ENCODE measurements at regions not wholly inside any gene's neighbourhood (a gene's known extent, or its start where the extent isn't known, plus 50 kb on each side); places are given as distances from the start of the nearest gene placed in this dataset.

DNA sequence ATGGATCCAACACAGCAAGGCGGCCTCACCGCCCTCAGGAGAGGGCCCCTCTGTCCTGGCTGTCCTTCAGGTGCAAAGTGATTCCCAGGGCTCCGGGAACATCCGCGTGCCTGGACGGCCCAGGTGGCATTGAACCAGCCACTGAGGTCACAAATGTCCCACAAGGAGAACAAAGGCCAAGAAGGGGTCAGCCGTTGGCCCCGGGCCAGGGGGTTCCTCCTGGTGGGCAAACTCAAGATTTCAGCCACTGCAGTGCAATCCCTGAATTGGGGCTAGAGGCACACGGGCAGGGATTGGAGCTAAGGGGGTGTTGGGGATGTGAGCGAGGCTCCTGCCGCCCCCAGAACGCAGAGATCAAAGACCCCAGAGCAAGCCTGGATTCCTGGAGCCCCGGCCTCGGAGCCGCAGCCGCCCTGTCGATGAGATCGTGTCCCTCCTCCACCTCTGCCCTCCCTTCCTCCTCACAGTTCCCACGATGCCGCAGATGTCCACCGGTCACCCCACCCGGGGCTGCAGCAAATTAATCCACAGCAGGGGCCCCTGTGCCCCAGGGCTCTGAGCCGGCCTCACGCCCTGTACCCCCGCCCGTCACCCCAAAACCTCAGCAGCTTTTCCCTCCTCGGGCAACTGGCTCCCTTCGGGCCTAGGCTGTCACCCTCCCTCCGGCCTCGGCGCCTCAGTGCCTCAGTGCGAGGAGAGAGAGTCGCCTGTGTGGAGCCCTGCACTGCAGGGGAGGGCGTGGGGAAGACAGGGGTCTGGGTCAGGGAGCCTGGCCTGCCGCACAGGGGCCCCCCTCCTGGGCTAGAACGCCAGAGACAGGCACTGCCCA is 56.7 kb upstream of the GALNT9 start:
- H3K27ac Mint-ChIP-seq (ENCODE audit: unreplicated experiment) = no peak overlapping the region
- no peaks in the 10 kb centered on the region for H3K9me3 Mint-ChIP-seq (ENCODE audit: unreplicated experiment)
- H3K4me3 Mint-ChIP-seq (ENCODE audit: unreplicated experiment) = no peak overlapping the region
- TF ChIP-seq, protein P1, sequence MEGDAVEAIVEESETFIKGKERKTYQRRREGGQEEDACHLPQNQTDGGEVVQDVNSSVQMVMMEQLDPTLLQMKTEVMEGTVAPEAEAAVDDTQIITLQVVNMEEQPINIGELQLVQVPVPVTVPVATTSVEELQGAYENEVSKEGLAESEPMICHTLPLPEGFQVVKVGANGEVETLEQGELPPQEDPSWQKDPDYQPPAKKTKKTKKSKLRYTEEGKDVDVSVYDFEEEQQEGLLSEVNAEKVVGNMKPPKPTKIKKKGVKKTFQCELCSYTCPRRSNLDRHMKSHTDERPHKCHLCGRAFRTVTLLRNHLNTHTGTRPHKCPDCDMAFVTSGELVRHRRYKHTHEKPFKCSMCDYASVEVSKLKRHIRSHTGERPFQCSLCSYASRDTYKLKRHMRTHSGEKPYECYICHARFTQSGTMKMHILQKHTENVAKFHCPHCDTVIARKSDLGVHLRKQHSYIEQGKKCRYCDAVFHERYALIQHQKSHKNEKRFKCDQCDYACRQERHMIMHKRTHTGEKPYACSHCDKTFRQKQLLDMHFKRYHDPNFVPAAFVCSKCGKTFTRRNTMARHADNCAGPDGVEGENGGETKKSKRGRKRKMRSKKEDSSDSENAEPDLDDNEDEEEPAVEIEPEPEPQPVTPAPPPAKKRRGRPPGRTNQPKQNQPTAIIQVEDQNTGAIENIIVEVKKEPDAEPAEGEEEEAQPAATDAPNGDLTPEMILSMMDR (IDR thresholded peaks at IDR 0.05) = no peak
- H3K36me3 Mint-ChIP-seq (ENCODE audit: unreplicated experiment) = no peaks in the 10 kb centered on the region
- H3K4me1 Mint-ChIP-seq (ENCODE audit: unreplicated experiment) = no peaks in the 10 kb centered on the region
- DNase-seq (ENCODE audit: extremely low spot score, unreplicated experiment) = no peak
- peaks cover 18% of the 10 kb centered on the region for H3K27me3 Mint-ChIP-seq (ENCODE audit: unreplicated experiment)

- DNase-seq (ENCODE audit: extremely low spot score, unreplicated experiment) = no peak
- Mint-ChIP-seq H3K4me3 (ENCODE audit: unreplicated experiment) (no peak overlapping the region), H3K36me3 (ENCODE audit: unreplicated experiment) (no peaks in the 10 kb centered on the region), H3K4me1 (ENCODE audit: unreplicated experiment) (no peaks in the 10 kb centered on the region), H3K27me3 (ENCODE audit: unreplicated experiment) (peaks cover 19% of the 10 kb centered on the region), H3K9me3 (ENCODE audit: unreplicated experiment) (no peaks in the 10 kb centered on the region), H3K27ac (ENCODE audit: unreplicated experiment) (no peak overlapping the region)
- TF ChIP-seq, protein P1 (IDR thresholded peaks at IDR 0.05) = no peak
These were observed 55.8 kb upstream of the GALNT9 start for GRCh38 chr12:132384916-132385774.

DNA sequence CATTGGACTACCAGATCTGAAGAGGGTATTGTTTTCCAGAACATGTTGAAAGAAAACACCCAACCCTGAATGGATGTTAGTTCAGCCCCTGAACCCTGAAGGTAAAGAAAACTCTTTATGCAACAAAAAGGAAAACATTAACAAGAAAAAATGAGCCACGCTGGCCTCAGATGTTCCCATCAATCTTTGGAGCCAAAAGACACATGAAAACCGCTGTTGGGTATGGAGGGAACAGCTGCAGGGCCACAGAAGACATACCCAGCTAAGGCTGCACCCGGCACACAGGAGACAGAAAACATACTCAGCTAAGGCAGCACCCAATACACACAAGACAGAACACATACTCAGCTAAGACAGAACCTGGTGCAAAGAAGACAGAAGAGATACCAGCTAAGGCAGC is 51.3 kb upstream of the GALNT9 start:
- H3K27me3 Mint-ChIP-seq (ENCODE audit: unreplicated experiment) = peaks cover 24% of the 10 kb centered on the region
- DNase-seq (ENCODE audit: extremely low spot score, unreplicated experiment) = no peak
- no peaks in the 10 kb centered on the region for H3K9me3 Mint-ChIP-seq (ENCODE audit: unreplicated experiment)
- no peaks in the 10 kb centered on the region for H3K4me1 Mint-ChIP-seq (ENCODE audit: unreplicated experiment)
- H3K4me3 Mint-ChIP-seq (ENCODE audit: unreplicated experiment) = no peak overlapping the region
- TF ChIP-seq, protein P1 (IDR thresholded peaks at IDR 0.05) = no peak
- H3K27ac Mint-ChIP-seq (ENCODE audit: unreplicated experiment) = no peak overlapping the region
- no peaks in the 10 kb centered on the region for H3K36me3 Mint-ChIP-seq (ENCODE audit: unreplicated experiment)

DNA sequence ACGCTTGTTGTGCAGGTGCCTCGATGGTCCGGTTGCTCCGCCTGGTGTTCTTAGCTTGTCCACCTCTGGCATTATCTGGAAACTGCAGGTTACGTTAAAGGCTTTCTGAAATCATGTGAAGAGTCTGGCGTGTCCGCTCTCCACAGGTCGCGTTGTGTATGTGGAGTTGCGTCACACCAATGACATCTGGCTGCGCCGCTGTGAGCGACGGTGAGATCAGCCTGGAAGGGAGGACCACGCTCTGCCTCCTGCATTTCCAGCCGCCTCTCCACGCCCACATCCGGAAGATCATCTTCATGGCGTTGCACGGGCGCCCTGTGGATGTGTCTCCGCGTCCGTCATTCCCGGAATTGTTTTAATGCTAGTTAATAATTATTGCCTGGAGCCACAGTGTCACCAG is 50.6 kb upstream of the GALNT9 start:
- Mint-ChIP-seq H3K9me3 (ENCODE audit: unreplicated experiment) (no peaks in the 10 kb centered on the region), H3K27ac (ENCODE audit: unreplicated experiment) (no peak overlapping the region), H3K4me3 (ENCODE audit: unreplicated experiment) (no peak overlapping the region), H3K4me1 (ENCODE audit: unreplicated experiment) (no peaks in the 10 kb centered on the region), H3K27me3 (ENCODE audit: unreplicated experiment) (peaks cover 24% of the 10 kb centered on the region), H3K36me3 (ENCODE audit: unreplicated experiment) (no peaks in the 10 kb centered on the region)
- TF ChIP-seq, protein P1 (IDR thresholded peaks at IDR 0.05) = no peak
- no peak for DNase-seq (ENCODE audit: extremely low spot score, unreplicated experiment)

DNA sequence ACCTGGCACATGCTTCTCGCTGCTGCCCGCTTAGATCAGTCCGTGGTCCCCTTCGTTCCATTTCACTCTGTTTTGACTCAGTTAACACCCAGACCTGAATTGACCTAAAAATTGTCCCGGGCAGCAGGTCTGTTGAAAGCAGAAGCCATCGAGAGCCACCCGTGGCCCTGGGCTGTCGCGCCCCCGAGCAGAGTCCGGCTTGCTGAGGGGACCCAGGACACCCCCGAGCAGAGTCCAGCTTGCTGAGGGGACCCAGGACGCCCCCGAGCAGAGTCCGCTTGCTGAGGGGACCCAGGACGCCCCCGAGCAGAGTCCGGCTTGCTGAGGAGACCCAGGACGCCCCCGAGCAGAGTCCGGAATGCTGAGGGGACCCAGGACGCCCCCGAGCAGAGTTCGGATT is 50.2 kb upstream of the GALNT9 start:
- Mint-ChIP-seq H3K9me3 (ENCODE audit: unreplicated experiment) (no peaks in the 10 kb centered on the region), H3K4me1 (ENCODE audit: unreplicated experiment) (no peaks in the 10 kb centered on the region), H3K4me3 (ENCODE audit: unreplicated experiment) (no peak overlapping the region), H3K27me3 (ENCODE audit: unreplicated experiment) (peaks cover 24% of the 10 kb centered on the region), H3K36me3 (ENCODE audit: unreplicated experiment) (no peaks in the 10 kb centered on the region), H3K27ac (ENCODE audit: unreplicated experiment) (no peak overlapping the region)
- DNase-seq (ENCODE audit: extremely low spot score, unreplicated experiment) = no peak
- TF ChIP-seq, protein P1 (IDR thresholded peaks at IDR 0.05) = no peak
